H1 (cell line): ENCODE measurements at regions not wholly inside any gene's neighbourhood (a gene's known extent, or its start where the extent isn't known, plus 50 kb on each side); places are given as distances from the start of the nearest gene placed in this dataset.

Source experiments
- CTCF ChIA-PET: fragments of 300-600 bp; sonication (Branson Sonifier 250); formaldehyde crosslinking; loops from one replicate; lab custom pipeline; 2021; ENCODE audit not compliant: partially characterized antibody; lab: Charles Lee
- POLR2A ChIA-PET: fragments of 300-600 bp; sonication (Branson Sonifier 250); formaldehyde crosslinking; loops from one replicate; lab custom pipeline; 2021; ENCODE audit warnings: inconsistent platforms; ENCODE audit not compliant: partially characterized antibody; lab: Charles Lee
- DNase-seq, 2 experiments: peaks; one replicate each; pipeline versions ENCODE4 v3.0.0 to v3.0.0-alpha.2; 2010 to 2022; ENCODE audit warnings: low spot score in 2 of 2, low read depth in 1 of 2, mixed read lengths in 1 of 2
- FAIRE-seq: peaks from 2 replicates; lab custom pipeline; 2011; peaks lifted over from hg19 to GRCh38; lab: Jason Lieb, UNC
- H2AFZ ChIP-seq: 2 replicates; pipeline ENCODE4 v1.8.1; 2012; ENCODE audit warnings: low read length, inconsistent platforms
- H2AK5ac ChIP-seq: 2 replicates; pipeline ENCODE4 v1.6.1; 2013; ENCODE audit warnings: low read depth, low read length
- H2BK120ac ChIP-seq: replicated peaks from 2 replicates; pipeline ENCODE3; 2013; ENCODE audit warnings: low read depth, low read length, inconsistent platforms
- H2BK12ac ChIP-seq: 2 replicates; pipeline ENCODE4 v1.6.1; 2013; ENCODE audit warnings: low read depth, low read length
- H2BK15ac ChIP-seq: 2 replicates; pipeline ENCODE4 v1.6.1; 2013; ENCODE audit warnings: low read length
- H2BK20ac ChIP-seq: 2 replicates; pipeline ENCODE4 v1.6.1; 2013; ENCODE audit warnings: low read length
- H2BK5ac ChIP-seq: 2 replicates; pipeline ENCODE4 v1.6.1; 2013; ENCODE audit warnings: low read depth, low read length
- H3K14ac ChIP-seq: 2 replicates; pipeline ENCODE4 v1.6.1; 2013; ENCODE audit warnings: inconsistent platforms; ENCODE audit not compliant: insufficient read length
- H3K18ac ChIP-seq: 2 replicates; pipeline ENCODE4 v1.6.1; 2013; ENCODE audit warnings: low read length; ENCODE audit errors: extremely low read depth
- H3K23ac ChIP-seq: 2 replicates; pipeline ENCODE4 v1.6.1; 2013; ENCODE audit warnings: inconsistent platforms; ENCODE audit not compliant: insufficient read length
- H3K23me2 ChIP-seq: 2 replicates; pipeline ENCODE4 v1.6.1; 2013; ENCODE audit warnings: low read depth, low read length
- H3K27ac ChIP-seq: 2 replicates; pipeline ENCODE4 v1.6.1; 2011; ENCODE audit warnings: low read depth, low read length, inconsistent platforms
- H3K27me3 ChIP-seq, 4 experiments: replicated peaks in 1 of 4; 1 replicate in 1 of 4; 2 replicates in 3 of 4; pipeline versions ENCODE4 v1.6.1 to v1.8.1; 2011 to 2013; ENCODE audit warnings: low read length in 3 of 4, mild to moderate bottlenecking in 3 of 4, inconsistent platforms in 2 of 4, mixed read lengths in 2 of 4, moderate library complexity in 1 of 4; ENCODE audit not compliant: control insufficient read depth in 3 of 4, insufficient read depth in 3 of 4; ENCODE audit errors: extremely low read depth in 1 of 4
- H3K36me3 ChIP-seq, 4 experiments: 2 replicates each; pipeline versions ENCODE4 v1.6.1 to v1.8.1; 2011 to 2013; ENCODE audit warnings: mild to moderate bottlenecking in 4 of 4, low read length in 3 of 4, moderate library complexity in 2 of 4, control low read depth in 1 of 4, inconsistent platforms in 1 of 4; ENCODE audit not compliant: insufficient read depth in 4 of 4, control insufficient read depth in 2 of 4
- H3K4ac ChIP-seq: replicated peaks from 2 replicates; pipeline ENCODE3; 2013; ENCODE audit warnings: low read length, low read depth, mixed read lengths, inconsistent platforms; ENCODE audit not compliant: insufficient read length
- H3K4me1 ChIP-seq, 4 experiments: replicated peaks in 1 of 4; 1 replicate in 1 of 4; 2 replicates in 3 of 4; pipeline versions ENCODE4 v1.6.1 to v1.8.1; 2011 to 2013; ENCODE audit warnings: low read length in 3 of 4, inconsistent platforms in 2 of 4, mixed read lengths in 1 of 4; ENCODE audit not compliant: insufficient read depth in 4 of 4, control insufficient read depth in 3 of 4
- H3K4me2 ChIP-seq, 2 experiments: 2 replicates each; pipeline versions ENCODE4 v1.6.1 to v1.8.1; 2011 to 2013; ENCODE audit warnings: low read depth in 2 of 2, low read length in 2 of 2, control low read depth in 1 of 2, inconsistent platforms in 1 of 2, mild to moderate bottlenecking in 1 of 2; ENCODE audit not compliant: insufficient read depth in 1 of 2
- H3K4me3 ChIP-seq, 4 experiments: fragments of 200-600, 300-600 bp in 1 of 4; sonication (generic), shearing (Covaris generic), sonication (Bioruptor Twin) in 1 of 4; 2 replicates each; pipeline versions ENCODE4 v1.5.1 to v1.8.1; 2011 to 2016; ENCODE audit warnings: low read length in 4 of 4, low read depth in 3 of 4, control low read depth in 2 of 4, inconsistent platforms in 2 of 4, mild to moderate bottlenecking in 2 of 4, mixed read lengths in 1 of 4, moderate library complexity in 1 of 4; ENCODE audit not compliant: insufficient read depth in 2 of 4; ENCODE audit errors: extremely low read depth in 1 of 4
- H3K56ac ChIP-seq: replicated peaks from 2 replicates; pipeline ENCODE3; 2013; ENCODE audit warnings: low read depth, mild to moderate bottlenecking, mixed read lengths, low read length, inconsistent platforms; ENCODE audit not compliant: insufficient read length
- H3K79me1 ChIP-seq: 2 replicates; pipeline ENCODE4 v1.6.1; 2013; ENCODE audit warnings: low read depth, low read length, control low read depth
- H3K79me2 ChIP-seq, 2 experiments: 2 replicates each; pipeline versions ENCODE4 v1.6.1 to v1.8.1; 2012 to 2013; ENCODE audit warnings: low read length in 2 of 2, mild to moderate bottlenecking in 2 of 2, inconsistent platforms in 1 of 2; ENCODE audit not compliant: insufficient read depth in 2 of 2, control insufficient read depth in 1 of 2
- H3K9ac ChIP-seq, 4 experiments: replicated peaks in 1 of 4; 1 replicate in 1 of 4; 2 replicates in 3 of 4; pipeline versions ENCODE4 v1.6.1 to v1.8.1; 2011 to 2013; ENCODE audit warnings: low read depth in 3 of 4, low read length in 3 of 4, control low read depth in 2 of 4, mild to moderate bottlenecking in 2 of 4, moderate library complexity in 2 of 4, inconsistent platforms in 1 of 4; ENCODE audit errors: extremely low read depth in 1 of 4
- H3K9me3 ChIP-seq, 2 experiments: 2 replicates each; pipeline versions ENCODE4 v1.6.1 to v1.8.1; 2012 to 2013; ENCODE audit warnings: mild to moderate bottlenecking in 2 of 2, moderate library complexity in 2 of 2, control low read depth in 1 of 2, inconsistent platforms in 1 of 2, low read depth in 1 of 2, low read length in 1 of 2, mixed read lengths in 1 of 2; ENCODE audit not compliant: insufficient read depth in 2 of 2
- H4K20me1 ChIP-seq, 2 experiments: replicated peaks in 1 of 2; 2 replicates each; pipeline versions ENCODE3 to v1.8.1; 2011 to 2013; ENCODE audit warnings: inconsistent platforms in 2 of 2, low read length in 2 of 2, mild to moderate bottlenecking in 1 of 2; ENCODE audit not compliant: insufficient read depth in 2 of 2, control insufficient read depth in 1 of 2
- H4K5ac ChIP-seq: 2 replicates; pipeline ENCODE4 v1.6.1; 2013; ENCODE audit warnings: low read length, low read depth, mixed read lengths, inconsistent platforms; ENCODE audit not compliant: insufficient read length
- H4K8ac ChIP-seq: 2 replicates; pipeline ENCODE4 v1.8.0; 2013; ENCODE audit warnings: mild to moderate bottlenecking, moderate library complexity, low read length, inconsistent platforms; ENCODE audit not compliant: insufficient read depth; ENCODE audit errors: extremely low read depth
- H4K91ac ChIP-seq: replicated peaks from 2 replicates; pipeline ENCODE3; 2013; ENCODE audit warnings: low read length, mixed read lengths, inconsistent platforms; ENCODE audit not compliant: insufficient read length
- ASH2L ChIP-seq: fragments of 200-600, 300-600 bp; sonication (generic); IDR thresholded peaks from one replicate; pipeline ENCODE4 v1.7.1; 2017; ENCODE audit warnings: low read length
- BACH1 ChIP-seq: IDR thresholded peaks from 2 replicates; pipeline ENCODE4 v1.6.1; 2012; ENCODE audit warnings: low read length, improper control_type of control experiment
- BRCA1 ChIP-seq: IDR thresholded peaks from 2 replicates; pipeline ENCODE4 v1.6.1; 2012; ENCODE audit warnings: low read depth, low read length, improper control_type of control experiment
- CEBPB ChIP-seq: IDR thresholded peaks from 2 replicates; pipeline ENCODE4 v1.6.1; 2012; ENCODE audit warnings: low read depth, low read length
- CTBP2 ChIP-seq: IDR thresholded peaks from 2 replicates; pipeline ENCODE4 v1.7.0; 2011; ENCODE audit warnings: borderline replicate concordance, mild to moderate bottlenecking, moderate library complexity, mixed read lengths, low read length; ENCODE audit not compliant: insufficient read depth, insufficient read length
- GABPA ChIP-seq: IDR thresholded peaks from 2 replicates; pipeline ENCODE4 v1.6.1; 2011; ENCODE audit warnings: mild to moderate bottlenecking, low read length, moderate library complexity, borderline replicate concordance; ENCODE audit not compliant: insufficient read depth
- KDM1A ChIP-seq: fragments of 200-600, 300-600 bp; sonication (generic); IDR thresholded peaks from 2 replicates; pipeline ENCODE4 v1.7.1; 2016; ENCODE audit warnings: mild to moderate bottlenecking, low read length, borderline replicate concordance
- RFX5 ChIP-seq: IDR thresholded peaks from 2 replicates; pipeline ENCODE4 v1.6.1; 2011; ENCODE audit warnings: low read depth, low read length, improper control_type of control experiment, borderline replicate concordance
- TAF7 ChIP-seq: optimal IDR thresholded peaks from 2 replicates; pipeline ENCODE3; 2011; ENCODE audit warnings: low read depth, mild to moderate bottlenecking, inconsistent platforms, low read length, moderate library complexity, borderline replicate concordance
- WGBS, 2 experiments: shearing (Covaris generic) in 1 of 2; methylation state at CpG; one replicate each; pipeline versions ENCODE4 v1.1.6 to v1.1.7; 2013 to 2015; ENCODE audit warnings: low lambda C conversion rate in 2 of 2, mixed read lengths in 2 of 2, inconsistent platforms in 1 of 2, low coverage in 1 of 2, missing lambda C conversion rate in 1 of 2; ENCODE audit not compliant: insufficient replicate concordance in 2 of 2, insufficient coverage in 1 of 2, insufficient read length in 1 of 2; ENCODE audit errors: extremely low coverage in 1 of 2, missing lambda C conversion rate in 1 of 2; 5-methylcytosine and 5-hydroxymethylcytosine counted together
- TF ChIP-seq, protein P1 (sequence below), 3 experiments: IDR thresholded peaks; 1 replicate in 2 of 3; 2 replicates in 1 of 3; pipeline versions ENCODE4 v1.5.1 to v1.6.1; 2011; ENCODE audit warnings: low read length in 3 of 3, mild to moderate bottlenecking in 3 of 3, inconsistent platforms in 2 of 3, low read depth in 1 of 3, moderate library complexity in 1 of 3; ENCODE audit not compliant: insufficient read depth in 1 of 3; ENCODE audit errors: control extremely low read depth in 1 of 3

GRCh38 chr18:79610461-79611039 is 69.1 kb upstream of the CTDP1 start:
- H4K5ac ChIP-seq = no peak overlapping the region
- DNase-seq (peak in 1 of 2 experiments; percentile 43), FAIRE-seq (no peak)
- H3K14ac ChIP-seq = no peak overlapping the region
- no peak overlapping the region for H2BK15ac ChIP-seq
- CTCF ChIA-PET = interaction anchor here (2.1 kb wide), 1 partner anchor 230 kb away, joined by 5 read pairs; no protein-coding TSS in a partner anchor
- H3K23me2 ChIP-seq = no peaks in the 10 kb centered on the region
- H2AK5ac ChIP-seq = no peak overlapping the region
- no peaks in the 10 kb centered on the region; the same call in none of the 2 replicates for H3K79me1 ChIP-seq
- H4K8ac ChIP-seq = peak overlapping the region; percentile 45
- POLR2A ChIA-PET = interaction anchor here (1.6 kb wide), 1 partner anchor 18 kb away, joined by 3 read pairs; no protein-coding TSS in a partner anchor
- no peak overlapping the region for H3K56ac ChIP-seq
- H3K4me2 ChIP-seq = no peak overlapping the region
- no peak overlapping the region for H3K27ac ChIP-seq
- peaks cover 0 to 5% of the 10 kb centered on the region in 2 experiments; a peak in 1 of 4 replicates for H3K9me3 ChIP-seq
- H2BK12ac ChIP-seq = 0 out of 2 replicates have a peak overlapping the region, but pooled peaks have one; percentile 14
- no peak overlapping the region for H2AFZ ChIP-seq
- no peak overlapping the region; the same call in 1 of the 2 replicates for H3K18ac ChIP-seq
- H3K4me3 ChIP-seq = no peak overlapping the region
- H3K9ac ChIP-seq = no peak overlapping the region
- no peak overlapping the region for H2BK120ac ChIP-seq
- 91% methylated on average over 23 of the region's 23 CpGs; no CpG with 5 or more reads in 1 of the 2 experiments for WGBS, 2 experiments
- no peaks in the 10 kb centered on the region for H4K20me1 ChIP-seq
- no peaks in the 10 kb centered on the region for H3K36me3 ChIP-seq
- peaks cover 0 to 2% (median 0%) of the 10 kb centered on the region in 4 experiments; a peak in 1 of 7 replicates for H3K27me3 ChIP-seq
- H3K4me1 ChIP-seq = peaks cover 0 to 14% (median 0%) of the 10 kb centered on the region in 4 experiments; a peak in 3 of 7 replicates
- H3K4ac ChIP-seq = peak overlapping the region; percentile 85
- H3K79me2 ChIP-seq = no peaks in the 10 kb centered on the region
- no peak overlapping the region for H3K23ac ChIP-seq
- no peak overlapping the region for H4K91ac ChIP-seq
- no peak overlapping the region for H2BK20ac ChIP-seq
- no peak overlapping the region for H2BK5ac ChIP-seq
- no peak for TF ChIP-seq CTBP2
- TF ChIP-seq RFX5 = no peak
- TF ChIP-seq, protein P1, sequence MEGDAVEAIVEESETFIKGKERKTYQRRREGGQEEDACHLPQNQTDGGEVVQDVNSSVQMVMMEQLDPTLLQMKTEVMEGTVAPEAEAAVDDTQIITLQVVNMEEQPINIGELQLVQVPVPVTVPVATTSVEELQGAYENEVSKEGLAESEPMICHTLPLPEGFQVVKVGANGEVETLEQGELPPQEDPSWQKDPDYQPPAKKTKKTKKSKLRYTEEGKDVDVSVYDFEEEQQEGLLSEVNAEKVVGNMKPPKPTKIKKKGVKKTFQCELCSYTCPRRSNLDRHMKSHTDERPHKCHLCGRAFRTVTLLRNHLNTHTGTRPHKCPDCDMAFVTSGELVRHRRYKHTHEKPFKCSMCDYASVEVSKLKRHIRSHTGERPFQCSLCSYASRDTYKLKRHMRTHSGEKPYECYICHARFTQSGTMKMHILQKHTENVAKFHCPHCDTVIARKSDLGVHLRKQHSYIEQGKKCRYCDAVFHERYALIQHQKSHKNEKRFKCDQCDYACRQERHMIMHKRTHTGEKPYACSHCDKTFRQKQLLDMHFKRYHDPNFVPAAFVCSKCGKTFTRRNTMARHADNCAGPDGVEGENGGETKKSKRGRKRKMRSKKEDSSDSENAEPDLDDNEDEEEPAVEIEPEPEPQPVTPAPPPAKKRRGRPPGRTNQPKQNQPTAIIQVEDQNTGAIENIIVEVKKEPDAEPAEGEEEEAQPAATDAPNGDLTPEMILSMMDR (IDR thresholded peaks at IDR 0.05; ENCODE audit: control extremely low read depth in 1 of 3, insufficient read depth in 1 of 3, low read depth in 1 of 3, low read length in 3 of 3) = no peak
- no peak for TF ChIP-seq CEBPB
- TF ChIP-seq KDM1A = no peak
- TF ChIP-seq GABPA = no peak
- TF ChIP-seq TAF7 = no peak
- no peak for TF ChIP-seq BRCA1
- TF ChIP-seq ASH2L = no peak
- no peak for TF ChIP-seq BACH1
